GM18907 (cell line): ENCODE measurements at regions not wholly inside any gene's neighbourhood (a gene's known extent, or its start where the extent isn't known, plus 50 kb on each side); places are given as distances from the start of the nearest gene placed in this dataset.

Experiments used
- ATAC-seq: cut with Tn5 transposase; IDR thresholded peaks from one replicate; pipeline ENCODE4 v1.9.1; 2021; ENCODE audit warnings: mild to moderate bottlenecking, moderate library complexity; ENCODE audit not compliant: unreplicated experiment

DNA sequence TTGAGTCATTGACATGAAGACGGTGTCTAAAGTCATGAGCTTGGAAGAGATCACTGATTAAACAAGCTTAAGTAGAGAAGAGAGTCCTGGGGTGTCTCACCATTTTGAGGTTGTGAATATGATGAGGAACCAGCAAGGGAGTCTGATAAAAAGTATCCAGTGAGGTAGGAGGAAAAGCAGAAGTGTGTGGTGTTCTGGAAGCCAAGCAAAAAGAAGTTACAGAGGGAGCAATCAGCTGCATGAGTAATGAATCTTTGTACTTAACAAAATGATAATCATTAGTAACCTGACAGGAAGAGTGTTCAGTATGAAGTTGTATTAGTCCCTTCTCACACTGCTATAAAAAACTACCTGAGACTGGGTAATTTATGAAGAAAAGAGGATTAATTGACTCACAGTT lies 131.3 kb downstream of the C11orf87 start:
- no peak for ATAC-seq

DNA sequence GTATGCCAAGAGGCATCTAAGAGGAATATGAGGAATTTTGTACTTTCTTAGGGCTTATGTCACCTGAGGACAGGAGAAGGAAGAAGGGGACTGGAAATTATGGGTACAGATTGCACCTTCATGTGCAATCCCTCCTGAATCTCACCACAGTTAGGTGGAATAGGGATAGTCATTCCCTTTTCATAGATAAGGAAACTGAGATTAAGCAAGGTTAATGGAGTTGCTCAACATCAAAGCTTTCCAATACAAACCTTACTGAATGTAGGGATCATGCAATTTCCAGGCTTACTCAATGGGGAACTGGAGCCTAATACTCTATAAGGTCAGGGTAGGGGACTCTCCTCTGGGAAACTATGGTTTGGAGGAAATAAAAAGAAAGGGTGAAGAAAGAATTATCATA lies 133.0 kb downstream of the C11orf87 start:
- no peak for ATAC-seq

DNA sequence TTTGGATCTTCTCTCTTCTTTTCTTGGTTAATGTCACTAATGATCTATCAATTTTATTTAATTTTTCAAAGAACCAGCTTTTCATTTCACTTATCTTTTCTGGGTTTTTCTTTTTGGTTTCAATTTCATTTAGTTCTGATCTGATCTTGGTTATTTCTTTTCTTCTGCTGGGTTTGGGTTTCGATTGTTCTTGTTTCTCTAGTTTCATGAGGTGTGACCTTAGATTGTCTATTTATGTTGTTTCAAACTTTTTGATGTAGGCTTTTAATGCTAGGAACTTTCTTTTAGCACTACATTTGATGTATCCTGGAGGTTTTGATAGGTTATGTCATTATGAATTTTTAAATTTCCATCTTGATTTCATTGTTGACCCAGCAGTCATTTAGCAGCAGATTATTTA lies 142.3 kb downstream of the C11orf87 start:
- ATAC-seq, result no peak

DNA sequence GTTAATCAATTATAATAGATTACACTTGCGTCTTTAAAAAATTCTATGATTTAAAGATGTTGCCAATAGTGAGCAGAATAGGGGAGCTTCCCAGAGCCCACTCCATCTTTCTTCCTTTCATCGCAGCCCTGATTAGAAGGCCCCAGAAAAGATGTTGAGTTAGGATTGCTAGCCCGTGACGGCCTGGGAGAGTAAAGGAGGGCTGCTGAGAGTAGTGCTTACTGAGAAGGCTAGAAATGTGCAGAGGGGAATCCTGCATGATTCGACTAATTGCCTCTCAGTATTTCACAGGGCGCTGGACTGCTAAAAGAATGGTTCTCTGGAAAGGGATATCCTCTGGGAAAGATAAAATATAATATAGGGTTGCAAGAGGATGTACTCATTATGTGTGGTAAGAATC lies 160.5 kb downstream of the C11orf87 start:
- no peak for ATAC-seq

DNA sequence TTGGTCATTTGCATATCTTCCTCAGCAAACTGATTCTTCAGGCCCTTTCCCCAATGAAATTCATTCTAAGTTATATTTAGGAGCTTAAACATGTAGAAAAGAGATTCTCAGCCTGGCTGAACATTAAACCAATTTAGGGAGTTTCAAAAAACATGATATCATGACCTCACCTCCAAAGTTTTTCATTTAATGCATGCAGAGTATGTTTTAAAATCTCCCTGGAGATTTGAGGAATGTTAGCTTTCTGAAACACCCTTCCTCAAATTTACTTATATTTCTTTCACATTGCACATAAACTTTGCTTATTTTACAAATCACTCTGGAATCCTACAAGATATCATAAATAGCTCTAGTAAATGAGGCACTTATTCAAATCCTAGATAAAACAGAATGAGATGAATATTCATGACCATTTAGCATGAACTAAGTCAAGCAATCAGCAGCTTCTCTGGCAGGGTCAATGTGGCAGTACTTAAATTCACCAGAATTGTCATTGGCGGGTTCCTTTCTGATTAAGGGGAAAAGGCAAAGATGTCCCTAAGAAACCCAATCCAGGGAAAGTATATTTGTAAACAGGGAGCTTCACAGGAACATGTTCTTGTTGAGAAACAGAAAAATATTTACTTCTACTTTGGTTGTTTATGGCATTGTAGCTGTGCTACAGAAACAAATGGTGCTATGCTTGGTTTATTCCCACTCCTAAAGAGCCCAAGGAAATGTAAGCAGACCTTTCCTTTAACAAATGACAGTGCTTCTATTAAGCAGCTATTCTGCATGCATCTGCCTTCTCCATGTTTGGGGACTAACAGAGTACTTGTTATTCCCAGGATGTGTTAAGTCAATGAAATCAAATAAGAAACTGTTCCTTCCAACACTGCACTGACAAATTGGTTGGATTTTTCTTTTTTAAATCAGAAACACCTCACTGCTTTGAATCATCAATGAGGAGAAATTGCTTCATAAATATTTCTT lies 162.3 kb downstream of the C11orf87 start:
- ATAC-seq, result no peak

DNA sequence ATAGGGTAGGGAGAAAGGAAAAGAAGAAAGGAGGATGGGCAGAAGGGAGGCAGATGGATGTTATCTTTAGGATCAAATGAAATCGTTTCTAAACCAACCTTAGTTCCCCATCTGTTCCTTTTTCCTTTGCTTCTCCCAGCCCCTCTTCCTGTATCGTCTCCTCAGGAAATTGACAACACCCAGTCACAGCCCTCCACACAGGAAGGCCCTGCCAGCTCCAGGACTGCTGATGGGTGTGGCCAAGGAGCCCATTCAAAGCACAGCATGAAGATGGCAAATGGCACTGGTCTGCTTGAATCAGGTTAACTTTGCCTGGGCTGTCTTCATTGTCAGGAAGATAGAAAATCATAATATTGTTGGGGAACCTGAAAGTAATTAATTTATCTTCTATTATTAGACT lies 164.8 kb downstream of the C11orf87 start:
- ATAC-seq, result no peak

DNA sequence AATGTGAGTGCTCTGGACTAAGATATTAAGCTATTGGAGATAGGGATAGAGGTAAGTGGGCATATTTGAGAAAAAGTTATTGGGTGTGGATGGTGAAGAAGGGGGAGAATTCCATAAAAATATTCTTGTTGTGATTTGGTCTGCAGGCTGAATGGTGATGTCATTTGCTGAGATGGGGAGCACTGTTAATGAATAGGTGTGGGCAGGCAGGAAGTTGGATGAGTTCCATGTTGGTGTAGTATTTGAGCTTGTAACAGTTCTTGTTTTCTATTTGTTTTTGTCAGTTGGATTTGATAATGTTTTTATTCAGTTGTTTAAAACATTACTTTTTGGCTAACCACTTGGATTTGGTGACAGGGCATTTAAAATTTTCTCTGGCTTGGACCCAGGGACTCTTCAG lies 168.8 kb downstream of the C11orf87 start:
- no peak for ATAC-seq

DNA sequence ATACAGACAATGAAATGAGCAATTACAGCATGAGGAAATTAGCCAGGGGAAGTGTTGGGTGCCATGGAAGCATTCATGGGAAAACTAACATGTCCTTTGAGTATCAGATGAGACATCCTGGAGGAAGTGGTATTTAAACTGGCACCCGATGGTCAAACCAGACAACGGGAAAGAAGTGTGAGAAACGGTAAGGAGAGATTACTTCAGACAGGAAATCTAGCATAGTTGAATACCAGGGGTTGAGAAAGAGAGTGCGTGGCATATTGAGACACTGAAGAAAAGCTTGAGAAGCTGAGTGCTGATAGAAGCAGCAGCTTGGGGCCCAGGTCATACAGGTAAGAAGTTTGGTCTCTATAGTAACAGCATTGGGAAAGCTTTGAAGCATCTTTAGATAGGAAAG lies 175.3 kb downstream of the C11orf87 start:
- no peak for ATAC-seq

DNA sequence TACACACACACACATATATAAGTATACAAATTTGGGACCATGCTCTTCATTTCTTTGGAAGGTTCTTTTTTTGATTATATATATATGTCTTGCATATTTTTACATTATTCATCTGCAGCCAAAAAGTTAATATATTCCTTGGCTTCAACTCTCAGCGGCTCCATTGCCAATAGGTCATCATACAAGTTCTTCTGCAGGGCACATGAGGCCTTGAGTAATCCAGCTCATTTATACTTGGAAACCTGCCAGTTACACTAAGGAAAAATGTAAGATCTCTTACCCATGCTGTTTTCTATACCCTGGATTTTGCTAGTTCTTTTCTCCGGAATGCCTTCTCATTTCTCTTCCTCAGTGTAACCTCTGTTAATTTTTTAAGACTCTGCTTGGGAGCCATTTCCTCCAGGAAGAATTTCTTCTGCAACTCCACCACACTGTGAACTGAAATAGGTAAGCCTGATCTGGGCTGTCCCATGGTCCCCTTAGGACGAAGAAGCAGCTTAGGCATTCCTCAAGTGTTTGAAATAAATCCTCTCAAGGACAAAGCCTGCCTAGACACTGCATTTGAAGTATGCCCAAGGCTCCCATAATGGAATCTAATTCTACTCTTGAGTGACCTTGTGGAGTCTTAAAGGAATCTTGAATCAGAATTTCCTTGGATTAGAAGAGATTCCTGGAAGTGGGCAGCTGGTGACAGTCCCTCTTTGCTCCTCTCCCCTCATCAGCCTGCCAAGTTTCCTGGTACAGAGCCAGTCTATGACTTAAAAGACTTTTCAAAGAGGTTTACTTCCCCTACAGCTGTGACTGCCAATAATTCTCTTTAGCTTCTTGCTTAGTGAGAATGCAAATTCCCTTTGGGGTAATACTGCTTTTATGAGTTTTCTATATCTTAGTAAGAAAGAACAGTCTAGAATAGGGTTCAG lies 182.8 kb downstream of the C11orf87 start:
- no peak for ATAC-seq

DNA sequence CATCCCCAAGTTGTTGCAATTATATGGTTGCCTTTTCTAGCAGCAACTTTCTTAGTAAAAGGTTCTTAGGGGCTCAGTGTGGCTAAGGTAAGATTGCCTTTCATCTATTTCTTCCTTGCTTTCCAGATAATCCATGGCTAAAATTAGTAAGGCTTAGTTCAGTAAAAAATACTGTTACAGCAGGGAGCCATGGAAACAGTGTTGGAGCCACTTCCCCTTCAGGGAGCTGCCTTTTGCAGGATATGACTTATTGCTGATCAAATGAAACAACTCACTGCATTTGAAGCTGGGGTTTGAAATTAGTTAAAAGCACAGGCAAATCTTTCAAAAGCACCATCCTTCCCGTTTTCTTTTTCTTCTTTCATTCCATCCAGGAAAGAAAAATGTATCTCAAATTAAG lies 184.3 kb downstream of the C11orf87 start:
- ATAC-seq, result no peak

DNA sequence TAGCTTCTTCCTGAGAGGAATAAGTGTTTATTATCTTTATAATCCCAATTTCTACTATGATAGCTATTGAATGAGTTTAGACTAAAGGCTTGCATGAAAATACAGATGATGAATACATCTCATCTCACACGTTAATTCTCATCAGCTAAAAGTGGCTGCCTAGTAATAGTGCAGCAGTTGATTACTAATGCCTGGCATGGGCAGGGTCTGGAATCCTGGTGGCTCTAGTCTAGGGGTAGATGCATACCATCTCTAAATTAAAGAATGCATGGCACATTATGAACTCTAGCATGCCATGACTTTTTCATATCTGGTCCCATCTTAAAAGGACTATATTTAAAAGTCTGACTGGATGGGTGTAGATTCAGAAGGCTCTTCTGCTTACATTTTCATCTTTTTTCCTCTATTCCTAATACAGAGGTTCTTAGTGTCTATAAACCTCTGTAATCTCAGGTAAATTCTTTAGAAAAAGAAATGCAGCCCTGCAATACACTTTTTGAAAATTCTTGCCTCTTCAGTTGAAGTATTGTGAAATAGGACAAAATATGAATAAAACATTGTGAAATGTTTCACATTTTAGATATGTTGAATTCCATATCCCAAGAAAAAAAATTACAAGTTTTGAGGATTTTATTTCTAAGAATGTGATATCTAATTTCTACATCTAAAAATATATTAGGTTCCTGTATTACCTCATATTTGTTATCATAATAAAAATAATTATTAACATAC lies 187.6 kb downstream of the C11orf87 start:
- no peak for ATAC-seq

DNA sequence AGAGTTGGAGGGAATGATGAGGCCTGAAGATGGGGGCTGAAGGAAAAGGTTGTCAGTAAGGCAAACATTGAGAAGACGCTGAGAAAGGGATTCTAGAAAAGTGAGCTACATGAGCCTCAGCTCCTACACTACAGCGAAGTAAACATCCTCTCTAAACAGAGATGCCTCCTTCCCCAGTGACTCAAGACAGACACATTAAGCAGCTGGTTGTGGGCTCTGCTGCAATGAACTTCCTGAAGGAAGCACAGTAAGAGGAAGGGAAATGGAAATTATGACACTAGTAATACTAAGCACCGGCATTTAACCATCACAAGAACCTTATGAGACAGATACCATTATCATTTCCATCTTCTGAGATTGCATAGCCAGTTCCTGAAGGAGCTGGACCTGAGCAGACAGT lies 190.5 kb downstream of the C11orf87 start:
- no peak for ATAC-seq

DNA sequence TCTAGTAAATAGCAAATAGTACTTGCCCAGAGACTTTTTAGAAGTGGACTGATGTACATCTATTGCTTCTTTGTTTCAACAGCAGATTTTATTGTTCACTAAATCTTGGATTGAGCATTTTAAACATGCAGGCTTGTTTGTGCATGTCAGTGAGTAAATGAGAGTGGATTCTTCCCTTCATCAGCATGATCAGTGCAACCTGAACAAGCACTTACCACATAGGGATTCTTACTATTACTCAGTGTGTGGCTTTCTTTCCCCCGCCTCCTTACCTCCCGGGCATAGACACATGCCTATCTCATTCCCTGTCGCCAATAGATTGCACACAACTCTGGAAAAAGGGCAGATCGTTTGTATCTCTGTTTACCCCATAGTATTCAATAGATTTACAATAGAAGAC lies 197.5 kb downstream of the C11orf87 start:
- no peak for ATAC-seq

DNA sequence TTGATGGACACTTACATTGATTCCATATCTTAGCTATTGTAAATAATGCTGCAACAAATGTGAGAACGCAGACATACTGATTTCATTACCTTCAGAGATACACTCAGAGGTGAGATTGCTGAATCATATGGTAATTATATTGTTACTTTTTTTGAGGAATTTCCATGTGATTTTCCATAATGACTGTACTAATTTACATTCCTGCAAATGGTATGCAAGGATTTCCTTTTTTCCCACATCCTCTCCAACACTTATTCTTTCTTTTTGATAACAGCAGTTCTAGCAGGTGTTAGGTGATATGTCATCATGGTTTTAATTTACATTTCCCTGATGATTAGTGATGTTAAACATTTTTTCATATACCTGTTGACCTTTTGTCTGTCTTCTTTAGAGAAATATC lies 207.7 kb downstream of the C11orf87 start:
- ATAC-seq, result no peak

DNA sequence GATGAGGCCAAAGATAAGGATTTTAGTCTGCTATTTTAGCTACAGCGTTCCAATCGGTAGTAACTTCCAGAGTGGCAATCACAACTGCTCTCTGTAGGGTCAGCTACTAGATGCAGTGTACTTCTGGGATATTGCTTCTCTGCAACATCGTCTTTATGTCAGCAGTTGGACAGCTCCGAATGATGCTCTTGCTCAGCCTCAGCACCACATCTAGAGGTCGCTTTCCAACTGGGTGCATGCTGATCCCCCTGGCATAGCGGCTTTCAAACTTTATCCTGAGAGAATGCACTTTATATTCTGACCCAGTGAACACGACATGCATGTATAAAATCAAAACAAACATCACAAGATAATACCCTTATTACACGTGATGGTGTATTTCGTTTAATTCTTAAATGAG lies 219.6 kb downstream of the C11orf87 start:
- ATAC-seq, result no peak

DNA sequence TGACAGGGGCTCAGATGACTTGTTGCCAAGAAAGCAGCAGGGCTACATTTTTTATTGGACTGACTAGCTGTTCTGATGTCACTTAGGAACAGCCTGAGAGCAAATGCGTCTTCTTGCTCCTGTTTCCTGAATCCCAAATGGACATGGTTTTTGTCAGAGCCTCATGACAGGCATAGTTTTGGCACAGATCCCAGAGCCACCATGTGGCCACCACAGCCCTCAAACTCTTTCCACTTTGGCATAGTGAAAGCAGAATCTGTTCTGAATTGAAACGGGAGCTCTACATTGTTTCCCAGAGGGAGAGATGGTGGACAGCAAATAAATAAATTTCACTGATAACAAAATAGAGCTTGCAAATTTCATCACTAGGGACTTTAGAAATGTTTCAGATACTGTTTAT lies 222.2 kb downstream of the C11orf87 start:
- ATAC-seq, result no peak

DNA sequence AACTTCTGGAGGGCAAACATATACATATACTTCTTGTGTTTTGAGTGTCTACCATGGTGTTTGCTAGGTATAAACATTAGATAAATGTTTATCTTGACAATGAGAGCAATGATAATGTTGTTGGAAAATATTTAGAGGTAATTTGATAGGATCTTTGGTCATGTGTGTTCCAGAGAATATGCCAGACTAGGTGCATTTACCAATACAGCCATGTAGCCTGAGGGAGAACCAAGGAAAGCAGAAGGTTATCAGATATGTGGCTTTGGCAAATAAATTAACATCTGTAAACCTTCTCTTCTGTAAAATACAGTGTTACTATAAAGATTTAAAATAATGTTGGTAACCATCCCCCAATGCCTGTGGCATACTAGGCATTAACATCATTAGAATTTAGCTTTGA lies 226.8 kb downstream of the C11orf87 start:
- no peak for ATAC-seq

DNA sequence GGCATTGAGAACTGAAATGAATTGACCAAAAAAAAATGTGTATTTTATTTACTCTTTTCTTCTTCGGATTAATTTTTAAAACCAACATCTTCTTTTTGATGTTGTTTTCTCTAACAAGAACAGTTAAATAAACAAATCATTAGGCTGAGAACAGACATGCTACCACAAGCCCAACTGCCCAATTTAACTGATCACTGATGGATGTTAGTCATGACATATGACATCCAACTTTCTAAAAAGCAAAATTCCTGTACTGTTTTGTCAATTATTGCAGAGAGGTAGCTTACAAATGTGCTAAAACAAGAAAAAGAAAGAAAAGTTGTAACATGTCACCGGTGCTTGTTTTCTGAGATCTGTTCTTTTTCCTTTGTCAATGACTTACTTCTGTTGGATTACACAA lies 232.1 kb downstream of the C11orf87 start:
- ATAC-seq, result no peak

DNA sequence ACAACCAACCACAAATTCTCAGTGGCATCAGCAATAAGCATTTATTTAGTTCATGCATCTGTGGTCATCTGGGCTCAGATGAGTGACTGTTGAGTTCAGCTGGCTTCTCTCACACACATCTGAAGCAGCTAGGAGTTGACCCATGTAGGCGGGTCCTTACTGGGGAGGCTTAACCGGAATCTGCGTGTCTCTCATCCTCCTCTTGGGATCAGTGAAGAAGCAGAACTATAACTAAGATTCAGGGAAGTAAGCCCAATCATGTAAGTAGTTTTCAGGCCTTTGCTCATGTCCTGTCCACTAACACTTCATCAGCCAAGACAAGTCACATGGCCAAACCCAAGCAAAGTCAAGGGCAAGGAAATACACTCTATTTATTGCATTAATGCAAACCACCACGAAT lies 236.2 kb downstream of the C11orf87 start:
- no peak for ATAC-seq

DNA sequence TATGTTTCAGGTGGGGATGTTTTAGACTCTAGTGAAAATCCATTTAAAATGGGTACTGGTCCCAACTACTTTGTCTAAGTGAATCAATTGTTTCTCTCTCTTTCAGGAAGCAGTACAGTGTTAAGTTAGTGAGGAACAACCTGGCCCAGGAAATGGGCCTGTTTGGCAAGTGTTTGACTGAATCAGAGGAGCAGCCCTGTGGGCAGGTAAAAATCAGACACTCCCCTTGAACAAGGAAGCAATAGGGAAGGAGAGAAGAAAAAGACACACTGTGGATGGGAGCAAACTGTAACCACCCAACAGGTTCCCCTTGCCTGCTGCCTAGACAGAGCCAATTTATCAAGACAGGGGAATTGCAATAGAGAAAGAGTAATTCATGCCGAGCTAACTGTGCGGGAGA lies 245.7 kb downstream of the C11orf87 start:
- ATAC-seq, result no peak

DNA sequence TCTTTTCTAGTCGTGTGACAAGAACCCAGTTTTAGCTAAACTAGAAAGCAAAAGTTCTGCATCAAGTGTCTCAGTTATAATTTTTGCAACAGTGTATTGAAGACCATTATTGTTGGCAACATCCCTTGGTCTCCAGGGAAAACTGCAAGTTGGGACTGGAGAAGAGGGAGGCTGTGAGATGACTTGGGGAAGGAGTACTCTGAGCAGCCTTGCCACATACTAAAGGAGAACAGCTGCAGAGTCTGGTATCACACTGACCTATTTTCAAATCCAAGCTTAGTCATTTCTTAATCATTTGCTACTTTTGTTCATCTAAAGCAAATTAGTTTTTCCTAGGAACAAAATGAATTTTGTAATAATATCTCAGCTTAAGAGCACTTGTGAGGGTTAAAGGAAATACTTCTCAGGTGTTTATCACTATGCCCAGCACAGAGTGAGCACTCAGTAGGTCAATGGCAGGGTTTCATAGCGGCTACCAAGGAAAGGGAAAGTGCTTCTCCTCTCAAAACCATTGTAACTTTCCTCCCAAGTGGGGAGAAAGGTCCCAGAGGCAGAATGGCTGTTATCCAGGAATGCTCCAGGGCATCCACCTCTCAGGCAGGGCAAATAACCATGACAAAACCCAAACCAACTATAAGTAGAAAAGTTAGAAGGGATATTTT lies 247.1 kb downstream of the C11orf87 start:
- no peak for ATAC-seq
